Thyroid gland (tissue), 4 donors: ENCODE measurements at regions not wholly inside any gene's neighbourhood (a gene's known extent, or its start where the extent isn't known, plus 50 kb on each side); places are given as distances from the start of the nearest gene placed in this dataset.

Experiments
- DNase-seq, 2 donors: peaks; one replicate each; pipeline ENCODE4 v3.0.0-alpha.2; 2019
- H3K27ac ChIP-seq, 3 donors: fragments of 200-600 bp; sonication (generic); 1 replicate in 2 of 3; 2 replicates in 1 of 3; pipeline ENCODE4 v1.5.1; 2016 to 2019; ENCODE audit warnings: mild to moderate bottlenecking in 1 of 3, moderate library complexity in 1 of 3
- H3K27me3 ChIP-seq: fragments of 200-600 bp; sonication (generic); one replicate; pipeline ENCODE4 v1.5.1; 2019
- H3K36me3 ChIP-seq, 2 donors: fragments of 200-600 bp; sonication (generic); one replicate each; pipeline ENCODE4 v1.5.1; 2016 to 2019
- H3K4me1 ChIP-seq, 2 donors: fragments of 200-600 bp; sonication (generic); one replicate each; pipeline ENCODE4 v1.5.1; 2017 to 2019
- H3K4me3 ChIP-seq, 3 donors: fragments of 200-600 bp; sonication (generic); replicated peaks in 1 of 3; 1 replicate in 2 of 3; 2 replicates in 1 of 3; pipeline ENCODE4 v1.5.1; 2016; ENCODE audit warnings: mild to moderate bottlenecking in 1 of 3
- H3K9me3 ChIP-seq: fragments of 200-600 bp; sonication (generic); one replicate; pipeline ENCODE4 v1.5.1; 2017
- POLR2A ChIP-seq, 2 donors: fragments of 450-650 bp; IDR thresholded peaks; one replicate each; pipeline ENCODE4 v1.6.1; 2017; ENCODE audit warnings: antibody characterized with exemption in 2 of 2, mild to moderate bottlenecking in 2 of 2, moderate library complexity in 1 of 2
- WGBS, 2 donors: methylation state at CpG; one replicate each; pipeline ENCODE4 v1.1.5; 2017; 5-methylcytosine and 5-hydroxymethylcytosine counted together
- intact Hi-C: fragments of 100-400 bp; cut with DNase I; formaldehyde crosslinking; loops from one replicate; pipeline ENCODE4 v1.15.1; 2023
- TF ChIP-seq, protein P1 (sequence below), 6 experiments: fragments of 200-600 bp in 3 of 6; fragments of 450-650 bp in 3 of 6; sonication (generic) in 3 of 6; IDR thresholded peaks; one replicate each; pipeline ENCODE4 v1.5.1; 2016 to 2019; ENCODE audit warnings: antibody characterized with exemption in 6 of 6, mild to moderate bottlenecking in 2 of 6, inconsistent platforms in 1 of 6, moderate library complexity in 1 of 6

DNA sequence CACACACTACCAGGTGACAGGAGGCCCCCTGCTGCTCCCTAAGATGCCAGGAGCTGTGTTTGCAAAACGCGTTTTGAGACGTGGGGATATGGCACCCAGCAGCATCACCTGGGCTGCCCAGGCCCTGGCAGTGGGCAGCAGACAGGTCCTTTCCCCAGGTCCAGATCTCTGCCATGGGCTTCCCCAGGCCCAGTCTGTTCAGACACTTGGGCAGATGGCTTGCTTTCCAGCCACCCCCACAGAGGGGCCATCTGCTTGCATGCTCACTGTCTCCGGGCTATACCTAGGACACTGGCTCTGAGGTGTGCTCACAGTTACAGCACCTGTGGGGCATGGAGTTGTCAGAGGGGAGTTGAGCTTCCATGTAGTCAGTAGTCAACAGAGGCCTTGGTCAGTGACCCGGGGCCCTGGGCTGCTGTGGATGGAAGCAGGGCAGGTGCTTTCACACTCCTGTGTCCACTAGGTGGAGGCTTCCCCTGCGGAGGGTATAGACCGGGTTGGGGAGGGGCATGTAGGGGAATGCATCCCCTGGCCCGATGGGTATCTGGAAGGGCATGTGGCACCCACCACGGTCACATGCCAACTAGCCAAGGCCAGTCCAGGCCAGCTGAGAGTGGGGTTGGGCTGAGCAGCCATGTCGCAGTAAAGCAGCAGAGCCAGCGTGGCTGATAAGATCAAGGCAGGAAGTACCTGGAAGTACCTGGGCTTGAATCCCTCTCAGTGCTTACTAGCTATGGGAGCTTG is 185.4 kb upstream of the SLC24A3 start:
- Histone ChIP-seq H3K4me3 (no peak overlapping the region), H3K9me3 (no peaks in the 10 kb centered on the region), H3K27ac (no peak overlapping the region), H3K36me3 (no peaks in the 10 kb centered on the region), H3K4me1 (no peaks in the 10 kb centered on the region), H3K27me3 (no peaks in the 10 kb centered on the region)
- 66 to 76% methylated on average over 6 to 11 of the region's 11 CpGs for WGBS, 2 donors
- intact Hi-C loops: no loop called here
- no peak for TF ChIP-seq POLR2A (IDR thresholded peaks at IDR 0.05)
- TF ChIP-seq, protein P1, sequence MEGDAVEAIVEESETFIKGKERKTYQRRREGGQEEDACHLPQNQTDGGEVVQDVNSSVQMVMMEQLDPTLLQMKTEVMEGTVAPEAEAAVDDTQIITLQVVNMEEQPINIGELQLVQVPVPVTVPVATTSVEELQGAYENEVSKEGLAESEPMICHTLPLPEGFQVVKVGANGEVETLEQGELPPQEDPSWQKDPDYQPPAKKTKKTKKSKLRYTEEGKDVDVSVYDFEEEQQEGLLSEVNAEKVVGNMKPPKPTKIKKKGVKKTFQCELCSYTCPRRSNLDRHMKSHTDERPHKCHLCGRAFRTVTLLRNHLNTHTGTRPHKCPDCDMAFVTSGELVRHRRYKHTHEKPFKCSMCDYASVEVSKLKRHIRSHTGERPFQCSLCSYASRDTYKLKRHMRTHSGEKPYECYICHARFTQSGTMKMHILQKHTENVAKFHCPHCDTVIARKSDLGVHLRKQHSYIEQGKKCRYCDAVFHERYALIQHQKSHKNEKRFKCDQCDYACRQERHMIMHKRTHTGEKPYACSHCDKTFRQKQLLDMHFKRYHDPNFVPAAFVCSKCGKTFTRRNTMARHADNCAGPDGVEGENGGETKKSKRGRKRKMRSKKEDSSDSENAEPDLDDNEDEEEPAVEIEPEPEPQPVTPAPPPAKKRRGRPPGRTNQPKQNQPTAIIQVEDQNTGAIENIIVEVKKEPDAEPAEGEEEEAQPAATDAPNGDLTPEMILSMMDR (IDR thresholded peaks at IDR 0.05): no peak
- DNase-seq: no peak

DNA sequence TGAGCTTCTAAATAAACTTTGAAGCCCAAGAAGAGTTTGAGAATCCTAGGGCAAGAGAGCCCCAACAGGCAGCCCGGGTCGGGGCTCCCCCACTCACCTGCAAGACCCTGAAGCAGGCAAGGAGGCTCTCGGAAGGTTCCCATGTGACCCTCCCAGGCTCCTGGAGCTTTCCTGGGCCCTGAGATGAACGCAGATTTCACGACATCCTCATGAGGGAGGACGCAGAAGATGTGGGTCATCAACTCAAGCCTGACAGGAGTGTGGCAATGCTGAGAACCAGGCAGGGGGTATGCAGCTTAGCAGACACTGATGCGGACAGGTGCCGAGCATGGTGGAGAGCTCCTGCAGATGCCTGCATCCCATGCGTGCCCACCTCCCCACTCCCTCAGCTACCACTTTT is 184.5 kb upstream of the SLC24A3 start:
- Histone ChIP-seq H3K27ac (no peak overlapping the region), H3K4me1 (no peaks in the 10 kb centered on the region), H3K36me3 (no peaks in the 10 kb centered on the region), H3K9me3 (no peaks in the 10 kb centered on the region), H3K27me3 (no peaks in the 10 kb centered on the region), H3K4me3 (no peak overlapping the region)
- DNase-seq: no peak
- WGBS, 2 donors: 84 to 98% methylated on average over 9 of the region's 9 CpGs
- intact Hi-C loops: no loop called here
- no peak for TF ChIP-seq POLR2A (IDR thresholded peaks at IDR 0.05)
- TF ChIP-seq, protein P1 (IDR thresholded peaks at IDR 0.05): no peak

DNA sequence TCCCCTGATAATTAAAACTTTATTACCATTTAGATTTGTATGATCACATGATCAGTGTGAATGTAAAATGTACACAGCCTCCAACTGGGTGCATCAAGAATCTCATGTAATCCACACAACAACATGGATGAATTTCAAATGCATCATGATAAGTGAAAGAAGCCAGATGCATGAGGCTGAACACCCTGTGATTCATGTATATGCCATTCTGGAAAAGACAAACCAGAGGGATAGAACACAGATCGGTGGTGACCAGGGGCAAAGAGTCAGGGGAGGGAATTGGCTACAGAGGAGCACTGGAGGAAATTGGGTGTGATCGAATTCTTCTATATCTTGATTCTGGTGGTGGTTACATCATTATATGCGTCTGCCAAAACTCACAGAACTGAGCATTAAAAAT is 170.7 kb upstream of the SLC24A3 start:
- WGBS, 2 donors: 81 to 85% methylated on average over 3 of the region's 3 CpGs

DNA sequence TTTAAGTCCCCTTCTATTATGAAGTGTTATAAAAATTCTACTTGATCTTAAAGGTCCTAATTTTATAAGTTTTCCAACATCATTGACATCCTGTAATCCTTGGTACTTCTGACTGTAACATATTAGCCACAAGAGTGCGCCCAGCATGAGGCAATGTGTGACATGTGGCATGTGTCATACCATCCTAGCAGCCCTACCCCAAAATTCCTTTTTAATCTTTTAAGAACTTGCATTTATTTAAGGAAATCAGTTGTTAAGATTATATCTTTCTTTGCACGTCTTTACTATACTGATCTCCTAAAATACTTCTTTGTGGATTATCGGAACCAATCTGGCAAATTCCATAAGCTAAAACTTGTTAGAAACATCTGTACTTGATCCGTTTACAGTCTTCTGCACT is 167.1 kb upstream of the SLC24A3 start:
- DNase-seq: no peak
- H3K9me3 ChIP-seq: no peaks in the 10 kb centered on the region
- 92 to 95% methylated on average over 4 of the region's 4 CpGs for WGBS, 2 donors

More for the DNA sequence above, 170.7 kb upstream of the SLC24A3 start:
- Histone ChIP-seq H3K36me3 (no peaks in the 10 kb centered on the region), H3K27ac (no peak overlapping the region), H3K4me1 (no peaks in the 10 kb centered on the region), H3K27me3 (no peaks in the 10 kb centered on the region), H3K9me3 (no peaks in the 10 kb centered on the region), H3K4me3 (no peak overlapping the region)
- DNase-seq: no peak
- TF ChIP-seq, protein P1 (IDR thresholded peaks at IDR 0.05): no peak
- intact Hi-C loops: no loop called here

More for the DNA sequence above, 167.1 kb upstream of the SLC24A3 start:
- no peak overlapping the region for H3K27ac ChIP-seq
- TF ChIP-seq POLR2A (IDR thresholded peaks at IDR 0.05): no peak
- TF ChIP-seq, protein P1 (IDR thresholded peaks at IDR 0.05): no peak
- H3K4me3 ChIP-seq: no peak overlapping the region
- intact Hi-C loops: no loop called here
- peaks cover 6 to 11% of the 10 kb centered on the region in 2 donors for H3K4me1 ChIP-seq
- H3K36me3 ChIP-seq: no peaks in the 10 kb centered on the region
- no peaks in the 10 kb centered on the region for H3K27me3 ChIP-seq
